ENCODE measurements at regions not wholly inside any gene's neighbourhood (a gene's known extent, or its start where the extent isn't known, plus 50 kb on each side); places are given as distances from the start of the nearest gene placed in this dataset.
"Not testable (repeated sequence)": the region's sequence is repeated elsewhere in the genome, so short reads cannot be mapped to it uniquely, and the experiment has no call there.

GRCh38 chr2:51290725-51291124 is 258.8 kb upstream of the NRXN1 start:
- TF ChIP-seq, protein P1, sequence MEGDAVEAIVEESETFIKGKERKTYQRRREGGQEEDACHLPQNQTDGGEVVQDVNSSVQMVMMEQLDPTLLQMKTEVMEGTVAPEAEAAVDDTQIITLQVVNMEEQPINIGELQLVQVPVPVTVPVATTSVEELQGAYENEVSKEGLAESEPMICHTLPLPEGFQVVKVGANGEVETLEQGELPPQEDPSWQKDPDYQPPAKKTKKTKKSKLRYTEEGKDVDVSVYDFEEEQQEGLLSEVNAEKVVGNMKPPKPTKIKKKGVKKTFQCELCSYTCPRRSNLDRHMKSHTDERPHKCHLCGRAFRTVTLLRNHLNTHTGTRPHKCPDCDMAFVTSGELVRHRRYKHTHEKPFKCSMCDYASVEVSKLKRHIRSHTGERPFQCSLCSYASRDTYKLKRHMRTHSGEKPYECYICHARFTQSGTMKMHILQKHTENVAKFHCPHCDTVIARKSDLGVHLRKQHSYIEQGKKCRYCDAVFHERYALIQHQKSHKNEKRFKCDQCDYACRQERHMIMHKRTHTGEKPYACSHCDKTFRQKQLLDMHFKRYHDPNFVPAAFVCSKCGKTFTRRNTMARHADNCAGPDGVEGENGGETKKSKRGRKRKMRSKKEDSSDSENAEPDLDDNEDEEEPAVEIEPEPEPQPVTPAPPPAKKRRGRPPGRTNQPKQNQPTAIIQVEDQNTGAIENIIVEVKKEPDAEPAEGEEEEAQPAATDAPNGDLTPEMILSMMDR (IDR thresholded peaks at IDR 0.05): no peak
- Histone ChIP-seq H3K27ac (no peak overlapping the region), H3K4me1 (no peaks in the 10 kb centered on the region), H3K36me3 (no peaks in the 10 kb centered on the region), H3K27me3 (no peaks in the 10 kb centered on the region), H3K9me3 (no peaks in the 10 kb centered on the region), H3K4me3 (no peak overlapping the region)
- intact Hi-C loops (cut with DNase I): no loop called here
- no peak for ATAC-seq
- no peak for DNase-seq

DNA sequence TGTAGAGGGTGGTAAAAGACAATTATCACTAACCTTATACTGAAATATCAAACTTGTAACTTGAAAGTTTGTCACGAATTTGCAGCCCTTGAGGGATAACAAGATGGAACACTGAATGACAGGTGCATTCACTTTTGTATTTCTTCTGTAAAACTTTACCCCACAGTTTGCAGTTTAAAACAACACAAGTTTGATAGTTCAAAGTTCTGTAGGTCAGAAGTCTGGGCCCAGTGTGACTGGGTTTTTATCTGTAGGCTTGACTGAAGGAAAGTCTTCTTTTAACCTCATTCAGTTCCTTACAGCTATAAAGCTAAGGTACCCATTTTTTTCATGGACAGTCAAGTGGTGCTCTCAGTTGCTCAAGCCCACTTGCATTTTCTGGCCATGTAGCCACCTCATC is 257.1 kb upstream of the NRXN1 start:
- H3K4me3 ChIP-seq: no peak overlapping the region
- no peaks in the 10 kb centered on the region for H3K36me3 ChIP-seq
- ATAC-seq: no peak
- no peaks in the 10 kb centered on the region for H3K9me3 ChIP-seq
- TF ChIP-seq, protein P1 (IDR thresholded peaks at IDR 0.05): no peak
- no peaks in the 10 kb centered on the region for H3K27me3 ChIP-seq
- intact Hi-C loops (cut with DNase I): no loop called here
- H3K27ac ChIP-seq: no peak overlapping the region
- no peak for DNase-seq
- H3K4me1 ChIP-seq: no peaks in the 10 kb centered on the region

- no peaks in the 10 kb centered on the region for H3K27me3 ChIP-seq
- peaks cover 0 to 8% of the 10 kb centered on the region in 2 donors for H3K9me3 ChIP-seq
- H3K27ac ChIP-seq: no peak overlapping the region
- ATAC-seq (no peak), DNase-seq (no peak)
- TF ChIP-seq, protein P1 (IDR thresholded peaks at IDR 0.05): no peak
- no peaks in the 10 kb centered on the region for H3K4me1 ChIP-seq
- intact Hi-C loops (cut with DNase I): no loop called here
- no peak overlapping the region for H3K4me3 ChIP-seq
- no peaks in the 10 kb centered on the region for H3K36me3 ChIP-seq
These were observed 236.3 kb upstream of the NRXN1 start for GRCh38 chr2:51268191-51268590.

- Histone ChIP-seq H3K4me1 (no peaks in the 10 kb centered on the region), H3K27ac (no peak overlapping the region), H3K27me3 (no peaks in the 10 kb centered on the region), H3K36me3 (no peaks in the 10 kb centered on the region), H3K4me3 (no peak overlapping the region), H3K9me3 (peaks cover 0 to 8% of the 10 kb centered on the region in 2 donors)
- DNase-seq (no peak), ATAC-seq (no peak)
- intact Hi-C loops (cut with DNase I): no loop called here
- TF ChIP-seq, protein P1 (IDR thresholded peaks at IDR 0.05): no peak
These were observed 233.6 kb upstream of the NRXN1 start for GRCh38 chr2:51265539-51265938.

- intact Hi-C loops (cut with DNase I): no loop called here
- H3K36me3 ChIP-seq: no peaks in the 10 kb centered on the region
- TF ChIP-seq, protein P1 (IDR thresholded peaks at IDR 0.05): no peak
- H3K4me1 ChIP-seq: no peaks in the 10 kb centered on the region
- no peaks in the 10 kb centered on the region for H3K27me3 ChIP-seq
- DNase-seq (no peak), ATAC-seq (no peak)
- H3K9me3 ChIP-seq: peaks cover 0 to 8% of the 10 kb centered on the region in 2 donors
- no peak overlapping the region for H3K27ac ChIP-seq
- H3K4me3 ChIP-seq: no peak overlapping the region
These were observed 232.0 kb upstream of the NRXN1 start for GRCh38 chr2:51263951-51264350.

- H3K9me3 ChIP-seq; H3K27ac ChIP-seq; H3K4me3 ChIP-seq; DNase-seq; ATAC-seq; H3K27me3 ChIP-seq; H3K4me1 ChIP-seq; H3K36me3 ChIP-seq; intact Hi-C loops (cut with DNase I): not testable (repeated sequence)
These were observed 231.2 kb upstream of the NRXN1 start for GRCh38 chr2:51263101-51263500.
